GM12878 (cell line): ENCODE measurements at regions not wholly inside any gene's neighbourhood (a gene's known extent, or its start where the extent isn't known, plus 50 kb on each side); places are given as distances from the start of the nearest gene placed in this dataset.

ENCODE experiments used
- FOXM1 ChIP-seq: IDR thresholded peaks from 2 replicates; pipeline ENCODE4 v1.6.1; 2012; ENCODE audit warnings: low read depth, mild to moderate bottlenecking, inconsistent platforms, low read length, moderate library complexity
- NFYB ChIP-seq: IDR thresholded peaks from 2 replicates; pipeline ENCODE4 v1.6.1; 2011; ENCODE audit warnings: low read depth, mild to moderate bottlenecking, low read length, improper control_type of control experiment, moderate library complexity; ENCODE audit not compliant: insufficient read depth
- POLR2AphosphoS5 ChIP-seq: IDR thresholded peaks from 2 replicates; pipeline ENCODE4 v1.6.1; 2011; ENCODE audit warnings: mild to moderate bottlenecking, low read length, inconsistent platforms
- SPI1 ChIP-seq: IDR thresholded peaks from 2 replicates; pipeline ENCODE4 v1.6.1; 2011; ENCODE audit warnings: low read depth, mild to moderate bottlenecking, low read length, moderate library complexity, borderline replicate concordance; ENCODE audit not compliant: insufficient read depth

- TF ChIP-seq SPI1 (no peak), POLR2AphosphoS5 (no peak), FOXM1 (no peak), NFYB (no peak)
Observed at GRCh38 chr19:30742406-30742938, 370.3 kb downstream of the ZNF536 start.
